Activated naive CD4-positive, alpha-beta T cell treated with anti-CD3 and anti-CD28 coated beads for 36 hours (primary cell): ENCODE measurements at regions not wholly inside any gene's neighbourhood (a gene's known extent, or its start where the extent isn't known, plus 50 kb on each side); places are given as distances from the start of the nearest gene placed in this dataset.

Source experiments
- CTCF ChIA-PET: fragments of 350-600 bp; sonication (Branson Sonifier 250); formaldehyde crosslinking; loops from one replicate; lab custom pipeline; 2021; ENCODE audit warnings: antibody characterized with exemption; lab: Charles Lee
- DNase-seq: peaks from one replicate; pipeline ENCODE4 v3.0.0-alpha.2; 2020
- H3K27ac Mint-ChIP-seq: one replicate; pipeline ENCODE4 v1.8.0; 2021; ENCODE audit warnings: mild to moderate bottlenecking, mixed read lengths
- H3K27me3 Mint-ChIP-seq: one replicate; pipeline ENCODE4 v1.8.0; 2021; ENCODE audit warnings: low read depth, mixed read lengths
- H3K36me3 Mint-ChIP-seq: one replicate; pipeline ENCODE4 v1.8.0; 2021; ENCODE audit warnings: low read depth, mixed read lengths
- H3K4me1 Mint-ChIP-seq: one replicate; pipeline ENCODE4 v1.8.0; 2021; ENCODE audit warnings: low read depth, mixed read lengths
- H3K4me3 Mint-ChIP-seq: one replicate; pipeline ENCODE4 v1.8.0; 2021; ENCODE audit warnings: mild to moderate bottlenecking, moderate library complexity, mixed read lengths
- H3K9me3 Mint-ChIP-seq: one replicate; pipeline ENCODE4 v1.8.0; 2021; ENCODE audit warnings: mixed read lengths
- intact Hi-C: fragments of 100-400 bp; cut with micrococcal nuclease; formaldehyde crosslinking; loops from one replicate; pipeline ENCODE4 v1.15.1; 2023

DNA sequence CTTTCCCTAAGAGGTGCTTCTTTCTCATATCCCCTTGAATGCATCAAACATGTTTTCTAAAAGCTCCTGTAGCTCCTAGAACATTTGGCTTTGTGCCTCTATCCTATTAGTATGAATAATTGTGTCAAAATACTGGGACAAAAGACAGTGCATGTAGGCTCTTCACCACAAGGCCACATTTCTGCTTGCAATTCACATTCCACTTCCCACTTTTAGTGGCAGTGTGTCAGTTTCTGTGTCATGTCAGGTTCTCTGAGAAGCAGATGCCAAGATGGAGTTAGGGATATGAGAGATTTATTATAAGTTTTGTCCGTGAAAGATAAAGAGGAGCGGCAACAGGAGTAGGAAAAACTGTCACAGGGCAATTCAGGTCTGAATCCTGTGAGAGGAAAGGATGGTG lies 61.3 kb upstream of the GPRIN3 start:
- Mint-ChIP-seq H3K4me1 (peaks cover 13% of the 10 kb centered on the region), H3K36me3 (no peaks in the 10 kb centered on the region), H3K27me3 (no peaks in the 10 kb centered on the region), H3K9me3 (peaks cover 1% of the 10 kb centered on the region), H3K4me3 (no peak overlapping the region), H3K27ac (no peak overlapping the region)
- intact Hi-C loops: no loop called here
- CTCF ChIA-PET: interaction anchor here (0.6 kb wide), 1 partner anchor 863 kb away, joined by 3 read pairs; no protein-coding TSS in a partner anchor
- no peak for DNase-seq

DNA sequence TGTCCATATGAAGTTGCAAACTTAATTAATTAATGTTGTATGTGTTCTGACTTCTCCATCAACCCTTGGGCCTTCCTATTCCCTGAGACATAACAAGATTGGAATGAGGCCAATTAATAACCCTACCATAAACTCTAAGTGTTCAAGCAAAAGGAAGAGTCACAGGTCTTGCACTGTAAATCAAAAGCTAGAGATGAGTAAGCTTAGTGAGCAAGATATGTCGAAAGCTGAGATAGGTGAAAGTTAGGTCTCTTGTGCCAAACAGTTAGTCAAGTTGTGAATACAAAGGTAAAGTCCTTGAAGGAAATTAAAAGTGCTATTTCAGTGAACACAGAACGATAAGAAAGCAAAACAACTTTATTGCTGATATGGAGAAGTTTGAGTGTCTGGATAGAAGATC lies 58.2 kb upstream of the GPRIN3 start:
- Mint-ChIP-seq H3K27me3 (no peaks in the 10 kb centered on the region), H3K4me3 (no peak overlapping the region), H3K27ac (no peak overlapping the region), H3K4me1 (peaks cover 13% of the 10 kb centered on the region), H3K9me3 (peaks cover 1% of the 10 kb centered on the region), H3K36me3 (no peaks in the 10 kb centered on the region)
- intact Hi-C loops: loop anchor here (1.0 to 2.0 kb wide), 2 partner anchors 48 to 71 kb away; no protein-coding TSS in a partner anchor
- CTCF ChIA-PET: interaction anchor here (1.5 to 1.7 kb wide), 2 partner anchors 111 to 139 kb away, joined by 4 to 6 read pairs; no protein-coding TSS in a partner anchor
- DNase-seq: no peak

DNA sequence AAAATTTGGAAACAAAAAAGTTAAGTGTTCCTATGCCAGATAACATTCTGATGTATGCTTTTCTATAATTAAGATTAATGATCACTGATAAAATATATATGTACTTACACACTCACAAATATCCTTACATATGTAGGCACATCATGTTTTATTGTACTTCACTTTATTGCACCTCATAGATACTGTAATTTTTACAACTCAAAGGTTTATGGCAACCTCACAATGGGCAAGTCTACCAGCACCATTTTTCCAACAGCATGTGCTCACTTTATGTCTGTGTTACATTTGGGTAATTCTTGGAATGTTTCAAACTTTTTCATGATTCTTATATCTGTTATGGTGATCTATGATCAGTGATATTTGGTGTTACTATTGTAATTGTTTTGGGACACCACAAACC lies 57.8 kb upstream of the GPRIN3 start:
- no peak for DNase-seq
- H3K27me3 Mint-ChIP-seq: no peaks in the 10 kb centered on the region
- no peak overlapping the region for H3K4me3 Mint-ChIP-seq
- no peaks in the 10 kb centered on the region for H3K36me3 Mint-ChIP-seq
- CTCF ChIA-PET: no interaction called here
- intact Hi-C loops: loop anchor here (2.0 kb wide), 1 partner anchor 71 kb away; no protein-coding TSS in a partner anchor
- peaks cover 13% of the 10 kb centered on the region for H3K4me1 Mint-ChIP-seq
- H3K9me3 Mint-ChIP-seq: peaks cover 1% of the 10 kb centered on the region
- H3K27ac Mint-ChIP-seq: no peak overlapping the region

- Mint-ChIP-seq H3K4me3 (no peak overlapping the region), H3K27me3 (no peaks in the 10 kb centered on the region), H3K27ac (no peak overlapping the region), H3K4me1 (peaks cover 13% of the 10 kb centered on the region), H3K36me3 (no peaks in the 10 kb centered on the region), H3K9me3 (peaks cover 1% of the 10 kb centered on the region)
- DNase-seq: no peak
- CTCF ChIA-PET: interaction anchor here (0.5 kb wide), 1 partner anchor 17 kb away, joined by 3 read pairs; no protein-coding TSS in a partner anchor
- intact Hi-C loops: loop anchor here (2.0 kb wide), 1 partner anchor 70 kb away; no protein-coding TSS in a partner anchor
Measured at GRCh38 chr4:89364541-89364940, 56.9 kb upstream of the GPRIN3 start.

DNA sequence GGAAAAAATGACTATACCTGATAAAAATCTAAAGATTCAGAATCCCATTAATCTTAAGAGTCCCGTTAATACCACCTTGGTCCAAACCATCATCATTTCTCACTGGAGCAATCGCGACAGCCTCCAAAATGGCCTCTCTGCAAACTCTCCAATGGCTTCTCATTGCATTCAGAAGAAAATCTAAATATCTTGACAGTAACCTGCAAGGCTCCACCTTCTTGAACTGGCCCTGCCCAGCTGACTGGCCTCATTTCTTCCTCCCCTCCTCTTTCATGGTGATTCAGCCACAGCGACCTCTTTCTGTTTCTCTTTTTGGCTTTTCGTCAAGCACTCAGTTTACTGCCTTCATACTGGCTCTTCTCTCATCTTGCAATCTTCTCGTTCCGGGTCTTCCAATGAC lies 56.2 kb upstream of the GPRIN3 start:
- DNase-seq: no peak
- peaks cover 1% of the 10 kb centered on the region for H3K9me3 Mint-ChIP-seq

GRCh38 chr4:89358935-89359638 lies 51.5 kb upstream of the GPRIN3 start:
- Mint-ChIP-seq H3K4me3 (no peak overlapping the region), H3K4me1 (no peaks in the 10 kb centered on the region), H3K9me3 (no peaks in the 10 kb centered on the region), H3K27ac (no peak overlapping the region), H3K27me3 (no peaks in the 10 kb centered on the region), H3K36me3 (no peaks in the 10 kb centered on the region)
- CTCF ChIA-PET: no interaction called here
- intact Hi-C loops: no loop called here
- no peak for DNase-seq

More for the DNA sequence above, 56.2 kb upstream of the GPRIN3 start:
- H3K4me3 Mint-ChIP-seq: no peak overlapping the region
- H3K4me1 Mint-ChIP-seq: peaks cover 13% of the 10 kb centered on the region
- no peaks in the 10 kb centered on the region for H3K27me3 Mint-ChIP-seq
- H3K36me3 Mint-ChIP-seq: no peaks in the 10 kb centered on the region
- CTCF ChIA-PET: interaction anchor here (0.6 to 1.6 kb wide), 2 partner anchors 9 to 408 kb away, joined by 3 to 5 read pairs; no protein-coding TSS in a partner anchor
- intact Hi-C loops: loop anchor here (2.0 kb wide), 1 partner anchor 69 kb away; no protein-coding TSS in a partner anchor
- H3K27ac Mint-ChIP-seq: no peak overlapping the region

DNA sequence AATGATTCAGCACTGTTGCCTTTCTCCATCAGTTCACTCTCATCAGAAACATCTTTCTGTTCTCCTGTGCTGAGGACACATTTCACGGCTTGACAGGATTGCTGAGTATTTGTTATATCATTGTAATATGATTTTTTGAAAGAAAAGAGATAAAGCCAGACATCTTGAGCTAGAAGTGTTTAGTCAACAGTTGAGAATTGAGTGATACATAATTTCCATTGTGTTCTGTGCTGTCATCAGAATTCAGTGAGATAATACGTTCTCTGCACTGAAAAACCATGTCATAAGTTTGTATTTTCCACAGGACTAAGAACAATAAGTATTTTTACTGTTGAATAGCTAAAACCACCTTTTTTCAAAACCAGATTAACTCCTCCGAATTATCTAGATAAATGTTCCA lies 50.2 kb upstream of the GPRIN3 start:
- DNase-seq: no peak
- Mint-ChIP-seq H3K4me1 (no peaks in the 10 kb centered on the region), H3K9me3 (no peaks in the 10 kb centered on the region), H3K4me3 (no peak overlapping the region), H3K36me3 (no peaks in the 10 kb centered on the region), H3K27ac (no peak overlapping the region), H3K27me3 (no peaks in the 10 kb centered on the region)
- CTCF ChIA-PET: interaction anchor here (0.6 to 1.2 kb wide), 2 partner anchors 102 to 231 kb away, joined by 3 to 4 read pairs; no protein-coding TSS in a partner anchor
- intact Hi-C loops: no loop called here
